ENCODE measurements at regions not wholly inside any gene's neighbourhood (a gene's known extent, or its start where the extent isn't known, plus 50 kb on each side); places are given as distances from the start of the nearest gene placed in this dataset.
"Not testable (repeated sequence)": the region's sequence is repeated elsewhere in the genome, so short reads cannot be mapped to it uniquely, and the experiment has no call there.

DNA sequence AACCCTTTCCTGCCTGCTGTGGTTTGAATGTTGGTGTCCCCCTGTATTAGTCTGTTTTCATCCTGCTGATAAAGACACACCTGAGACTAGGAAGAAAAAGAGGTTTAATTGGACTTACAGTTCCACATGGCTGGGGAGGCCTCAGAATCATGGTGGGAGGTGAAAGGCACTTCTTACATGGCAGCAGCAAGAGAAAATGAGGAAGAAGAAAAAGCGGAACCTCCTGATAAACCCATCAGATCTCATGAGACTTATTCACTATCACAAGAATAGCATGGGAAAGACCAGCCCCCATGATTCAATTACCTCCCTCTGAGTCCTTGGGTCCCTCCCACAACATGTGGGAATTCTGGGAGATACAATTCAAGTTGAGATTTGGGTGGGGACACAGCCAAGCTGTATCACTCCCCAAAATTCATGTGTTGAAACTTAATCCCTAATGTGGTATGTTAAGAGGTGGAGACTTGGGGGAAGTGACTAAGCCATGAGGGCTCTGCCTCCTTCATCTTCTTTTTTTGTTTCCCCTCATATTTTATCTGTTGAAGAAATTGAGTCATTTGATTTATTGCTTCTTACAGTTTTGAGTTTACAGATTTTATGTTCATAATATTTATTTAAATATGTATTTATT, 64.9 kb upstream of the SYNCRIP start:
- DNase-seq: not testable (repeated sequence)

DNA sequence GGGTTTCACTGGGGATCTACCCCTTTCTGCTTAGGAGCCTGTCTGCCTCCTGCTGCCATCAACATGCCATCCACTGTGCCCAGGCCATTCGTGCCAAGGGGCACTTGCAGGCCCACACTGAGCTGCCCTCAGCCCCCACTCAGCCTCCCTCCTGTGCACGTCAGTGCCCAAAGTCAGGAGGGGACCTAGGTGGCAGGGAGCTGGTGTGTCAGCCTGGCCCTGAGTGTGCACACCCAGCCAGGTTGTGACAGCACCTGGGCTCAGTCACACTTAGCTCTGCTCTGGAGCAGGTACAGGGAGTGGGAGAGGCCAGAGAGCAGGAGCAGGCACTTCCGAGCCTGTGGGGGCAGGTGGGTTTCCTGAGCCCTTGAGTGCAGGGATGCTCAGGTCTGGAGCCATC, 63.6 kb upstream of the SYNCRIP start:
- DNase-seq: no peak

DNA sequence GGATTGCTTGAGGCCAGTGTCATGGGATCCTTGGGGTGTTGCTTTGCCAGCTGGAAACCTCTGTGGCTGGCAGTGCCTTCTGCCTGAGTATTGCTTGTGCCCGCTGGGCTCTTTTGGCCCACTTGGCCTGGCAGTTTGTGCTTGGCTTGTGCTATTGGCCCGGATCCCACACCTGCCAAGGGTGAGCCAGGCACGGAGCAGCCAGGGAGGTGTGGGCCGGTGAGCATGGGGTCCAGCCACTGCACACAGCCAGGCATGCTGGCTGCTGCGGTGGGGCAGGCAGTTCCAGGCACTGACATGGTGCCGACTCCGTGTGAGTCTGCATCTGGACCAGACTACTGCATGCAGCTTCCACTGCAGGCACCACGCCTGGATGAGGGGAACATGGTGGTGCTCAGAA, 62.5 kb upstream of the SYNCRIP start:
- DNase-seq: no peak

DNA sequence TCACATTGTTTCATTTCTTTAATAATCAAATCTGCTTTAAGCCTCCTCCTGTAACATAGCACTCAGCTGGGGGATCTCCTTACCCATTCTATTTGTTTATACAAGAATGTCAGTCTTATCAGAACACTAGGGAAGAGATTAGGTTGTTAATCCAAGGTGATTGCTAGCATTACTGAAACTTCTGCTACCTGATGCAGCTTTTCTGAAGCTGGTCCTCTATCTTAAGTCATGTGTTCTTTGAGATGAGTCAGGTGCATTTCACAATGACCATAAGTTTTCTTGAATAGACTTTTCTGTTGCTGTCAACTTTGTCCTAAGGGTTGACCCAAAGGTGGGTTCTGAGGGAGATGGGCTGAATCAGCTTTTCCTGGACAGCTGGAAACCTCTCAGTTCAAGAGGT, 60.7 kb upstream of the SYNCRIP start:
- no peak for DNase-seq
